ENCODE measurements at regions not wholly inside any gene's neighbourhood (a gene's known extent, or its start where the extent isn't known, plus 50 kb on each side); places are given as distances from the start of the nearest gene placed in this dataset.

DNA sequence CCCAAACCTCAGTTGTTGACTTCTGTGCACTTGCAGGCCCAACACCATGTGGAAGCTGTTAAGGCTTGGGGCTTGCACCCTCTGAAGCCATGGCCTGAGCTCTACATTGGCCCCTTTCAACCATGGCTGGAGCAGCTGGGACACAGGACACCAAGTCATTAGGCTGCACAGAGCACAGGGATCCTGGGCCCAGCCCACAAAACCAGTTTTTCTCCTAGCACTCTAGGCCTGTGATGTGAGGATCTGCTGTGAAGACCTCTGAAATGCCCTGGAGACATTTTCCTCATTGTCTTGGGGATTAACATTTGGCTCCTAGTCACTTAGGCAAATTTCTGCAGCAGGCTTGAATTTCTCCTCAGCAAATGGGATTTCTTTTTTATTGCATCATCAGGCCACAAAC lies 1255.7 kb downstream of the ZPLD1 start:
- H4K8ac ChIP-seq (ENCODE audit: extremely low read depth, insufficient read depth, low read length), result no peak overlapping the region
- no peaks in the 10 kb centered on the region for H3K79me1 ChIP-seq (ENCODE audit: low read depth, low read length)
- H4K91ac ChIP-seq (replicated peaks; ENCODE audit: insufficient read length, low read length), result no peak overlapping the region
- no peak overlapping the region for H3K9ac ChIP-seq (replicated peaks in 1 of 4; ENCODE audit: extremely low read depth in 1 of 4, low read depth in 3 of 4, low read length in 3 of 4)
- H3K79me2 ChIP-seq (ENCODE audit: control insufficient read depth in 1 of 2, insufficient read depth in 2 of 2, low read length in 2 of 2), result no peaks in the 10 kb centered on the region
- no peaks in the 10 kb centered on the region for H3K23me2 ChIP-seq (ENCODE audit: low read depth, low read length)
- no peak overlapping the region for H3K23ac ChIP-seq (ENCODE audit: insufficient read length)
- H2AK5ac ChIP-seq (ENCODE audit: low read depth, low read length), result no peak overlapping the region
- H3K18ac ChIP-seq (ENCODE audit: extremely low read depth, low read length), result no peak overlapping the region
- no peaks in the 10 kb centered on the region for H3K4me1 ChIP-seq (replicated peaks in 1 of 4; ENCODE audit: control insufficient read depth in 3 of 4, insufficient read depth in 4 of 4, low read length in 3 of 4)
- no peak overlapping the region for H2BK120ac ChIP-seq (replicated peaks; ENCODE audit: low read depth, low read length)
- no peak overlapping the region for H3K4me3 ChIP-seq (ENCODE audit: extremely low read depth in 1 of 4, insufficient read depth in 2 of 4, low read depth in 3 of 4, low read length in 4 of 4)
- no peak overlapping the region for H3K4ac ChIP-seq (replicated peaks; ENCODE audit: insufficient read length, low read depth, low read length)
- H3K36me3 ChIP-seq (ENCODE audit: control insufficient read depth in 2 of 4, insufficient read depth in 4 of 4, low read length in 3 of 4), result no peaks in the 10 kb centered on the region
- H2BK20ac ChIP-seq (ENCODE audit: low read length), result no peak overlapping the region
- no peak overlapping the region for H3K27ac ChIP-seq (ENCODE audit: low read depth, low read length)
- no peak overlapping the region for H3K56ac ChIP-seq (replicated peaks; ENCODE audit: insufficient read length, low read depth, low read length)
- no peak overlapping the region for H2BK15ac ChIP-seq (ENCODE audit: low read length)
- no peak overlapping the region for H2BK5ac ChIP-seq (ENCODE audit: low read depth, low read length)
- FAIRE-seq (no peak), DNase-seq (ENCODE audit: low read depth in 1 of 2, low spot score in 2 of 2) (no peak)
- H4K5ac ChIP-seq (ENCODE audit: insufficient read length, low read depth, low read length), result no peak overlapping the region
- H3K4me2 ChIP-seq (ENCODE audit: insufficient read depth in 1 of 2, low read depth in 2 of 2, low read length in 2 of 2), result no peak overlapping the region
- H3K14ac ChIP-seq (ENCODE audit: insufficient read length), result no peak overlapping the region
- no peaks in the 10 kb centered on the region for H3K27me3 ChIP-seq (replicated peaks in 1 of 4; ENCODE audit: control insufficient read depth in 3 of 4, extremely low read depth in 1 of 4, insufficient read depth in 3 of 4, low read length in 3 of 4)
- H2AFZ ChIP-seq (ENCODE audit: low read length), result no peak overlapping the region; the same call in 1 of the 2 replicates
- H2BK12ac ChIP-seq (ENCODE audit: low read depth, low read length), result no peak overlapping the region
- ChIA-PET POLR2A (ENCODE audit: partially characterized antibody) (no interaction called here), CTCF (ENCODE audit: partially characterized antibody) (interaction anchor here (1.0 to 1.3 kb wide), 3 partner anchors 21 to 105 kb away, joined by 3 read pairs; no protein-coding TSS in a partner anchor)
- no peaks in the 10 kb centered on the region for H3K9me3 ChIP-seq (ENCODE audit: insufficient read depth in 2 of 2, low read depth in 1 of 2, low read length in 1 of 2)
- no peaks in the 10 kb centered on the region for H4K20me1 ChIP-seq (replicated peaks in 1 of 2; ENCODE audit: control insufficient read depth in 1 of 2, insufficient read depth in 2 of 2, low read length in 2 of 2)
- TF ChIP-seq CEBPB (IDR thresholded peaks at IDR 0.05; ENCODE audit: low read depth, low read length) (0 out of 2 replicates have a peak, but pooled peaks have one; percentile 33), TAF1 (IDR thresholded peaks at IDR 0.05; ENCODE audit: low read depth, low read length) (no peak), ZNF274 (IDR thresholded peaks at IDR 0.05; ENCODE audit: borderline replicate concordance, extremely low read depth, low read length) (no peak), SP1 (IDR thresholded peaks at IDR 0.05; ENCODE audit: low read depth, low read length) (no peak), RBBP5 (IDR thresholded peaks at IDR 0.05; ENCODE audit: borderline replicate concordance, low read depth, low read length) (no peak), SAP30 (IDR thresholded peaks at IDR 0.05; ENCODE audit: insufficient read depth, insufficient replicate concordance, low read length) (no peak)
